ENCODE measurements at regions not wholly inside any gene's neighbourhood (a gene's known extent, or its start where the extent isn't known, plus 50 kb on each side); places are given as distances from the start of the nearest gene placed in this dataset.
"Not testable (repeated sequence)": the region's sequence is repeated elsewhere in the genome, so short reads cannot be mapped to it uniquely, and the experiment has no call there.

- TF ChIP-seq CTCF, POLR2A (IDR thresholded peaks at IDR 0.05): not testable (repeated sequence)
These were observed 1569.8 kb downstream of the TSPY10 start for GRCh38 chrY:11097498-11097897.
